B cell (primary cell): ENCODE measurements at regions not wholly inside any gene's neighbourhood (a gene's known extent, or its start where the extent isn't known, plus 50 kb on each side); places are given as distances from the start of the nearest gene placed in this dataset.

ENCODE experiments used
- ATAC-seq: fragments of 200-7000 bp; cut with Tn5 transposase; one replicate; pipeline ENCODE4 v1.10.0; 2021; ENCODE audit warnings: low read depth, mild to moderate bottlenecking, moderate number of reproducible peaks, moderate library complexity
- CTCF ChIA-PET: fragments of 350-600 bp; sonication (Branson Sonifier 250); formaldehyde crosslinking; loops from one replicate; lab custom pipeline; 2021; ENCODE audit warnings: antibody characterized with exemption, inconsistent platforms; lab: Charles Lee
- POLR2A ChIA-PET: fragments of 350-600 bp; sonication (Branson Sonifier 250); formaldehyde crosslinking; loops from one replicate; lab custom pipeline; 2021; ENCODE audit warnings: antibody characterized with exemption; lab: Charles Lee
- DNase-seq: peaks from one replicate; pipeline ENCODE4 v3.0.0; 2013
- H2AFZ ChIP-seq: 2 replicates; pipeline ENCODE4 v1.6.1; 2012; ENCODE audit warnings: mild to moderate bottlenecking, low read depth, low read length; ENCODE audit not compliant: insufficient read depth, poor library complexity, severe bottlenecking
- H3K27ac ChIP-seq, 2 donors: 1 replicate in 1 of 2; 2 replicates in 1 of 2; pipeline ENCODE4 v1.5.1; 2012 to 2013; ENCODE audit warnings: low read length in 2 of 2, mild to moderate bottlenecking in 2 of 2, moderate library complexity in 1 of 2
- H3K27me3 ChIP-seq, 4 experiments: fragments of 200-600 bp in 1 of 4; sonication (generic) in 1 of 4; replicated peaks in 1 of 4; 1 replicate in 2 of 4; 2 replicates in 2 of 4; pipeline versions ENCODE4 v1.6.1 to v1.7.0; 2013 to 2016; ENCODE audit warnings: low read length in 3 of 4, mild to moderate bottlenecking in 2 of 4, mixed read lengths in 1 of 4, moderate library complexity in 1 of 4; ENCODE audit not compliant: insufficient read depth in 4 of 4, control insufficient read depth in 3 of 4; ENCODE audit errors: control extremely low read depth in 1 of 4
- H3K36me3 ChIP-seq, 2 experiments: replicated peaks in 1 of 2; 1 replicate in 1 of 2; 2 replicates in 1 of 2; pipeline versions ENCODE4 v1.6.1 to v1.7.1; 2013; ENCODE audit warnings: low read length in 1 of 2; ENCODE audit not compliant: insufficient read depth in 2 of 2, control insufficient read depth in 1 of 2; ENCODE audit errors: control extremely low read depth in 1 of 2, extremely low read depth in 1 of 2
- H3K4me1 ChIP-seq, 2 donors: fragments of 200-600 bp in 1 of 2; sonication (generic) in 1 of 2; 1 replicate in 1 of 2; 2 replicates in 1 of 2; pipeline versions ENCODE4 v1.5.1 to v1.6.1; 2013 to 2017; ENCODE audit warnings: low read length in 2 of 2; ENCODE audit not compliant: control insufficient read depth in 2 of 2, insufficient read depth in 2 of 2
- H3K4me2 ChIP-seq: replicated peaks from 2 replicates; pipeline ENCODE3; 2012; ENCODE audit warnings: mild to moderate bottlenecking, low read depth, low read length; ENCODE audit not compliant: poor library complexity, severe bottlenecking
- H3K4me3 ChIP-seq, 5 experiments: fragments of 200-600 bp in 1 of 5; sonication (generic) in 1 of 5; 1 replicate in 3 of 5; 2 replicates in 2 of 5; pipeline versions ENCODE4 v1.5.1 to v1.7.0; 2011 to 2016; ENCODE audit warnings: low read length in 4 of 5, mild to moderate bottlenecking in 4 of 5, low read depth in 2 of 5, control low read depth in 1 of 5, moderate library complexity in 1 of 5; ENCODE audit not compliant: insufficient read depth in 1 of 5; ENCODE audit errors: control extremely low read depth in 1 of 5, extremely low read depth in 1 of 5
- H3K79me2 ChIP-seq: fragments of 200-600 bp; sonication (generic); one replicate; pipeline ENCODE4 v1.6.0; 2016; ENCODE audit warnings: low read length; ENCODE audit not compliant: control insufficient read depth, insufficient read depth
- H3K9ac ChIP-seq: fragments of 200-600 bp; sonication (generic); 2 replicates; pipeline ENCODE4 v1.6.1; 2017; ENCODE audit warnings: mild to moderate bottlenecking, low read length, moderate library complexity
- H3K9me3 ChIP-seq, 3 donors: one replicate each; pipeline versions ENCODE4 v1.6.1 to v1.7.1; 2013; ENCODE audit warnings: low read length in 2 of 3; ENCODE audit not compliant: control insufficient read depth in 2 of 3, insufficient read depth in 1 of 3; ENCODE audit errors: control extremely low read depth in 1 of 3
- H4K20me1 ChIP-seq: 2 replicates; pipeline ENCODE4 v1.6.0; 2012; ENCODE audit warnings: mild to moderate bottlenecking, low read length; ENCODE audit not compliant: insufficient read depth, control insufficient read depth, poor library complexity, severe bottlenecking
- H3K27ac Mint-ChIP-seq: one replicate; pipeline ENCODE4 v1.8.0; 2021; ENCODE audit warnings: mixed read lengths
- H3K27me3 Mint-ChIP-seq: one replicate; pipeline ENCODE4 v1.8.0; 2021; ENCODE audit warnings: mixed read lengths
- H3K4me1 Mint-ChIP-seq: one replicate; pipeline ENCODE4 v1.8.0; 2021; ENCODE audit warnings: mixed read lengths
- H3K4me3 Mint-ChIP-seq: one replicate; pipeline ENCODE4 v1.8.0; 2021; ENCODE audit warnings: mixed read lengths
- H3K9me3 Mint-ChIP-seq: one replicate; pipeline ENCODE4 v1.8.0; 2022; ENCODE audit warnings: mixed read lengths; ENCODE audit not compliant: insufficient read depth
- CTCF ChIP-seq: fragments of 200-600 bp; IDR thresholded peaks from one replicate; pipeline ENCODE4 v1.8.0; 2022; ENCODE audit warnings: antibody characterized with exemption, mild to moderate bottlenecking
- EZH2 ChIP-seq: IDR thresholded peaks from 2 replicates; pipeline ENCODE4 v1.6.1; 2012; ENCODE audit warnings: borderline replicate concordance, low read depth, mild to moderate bottlenecking, moderate library complexity, low read length; ENCODE audit not compliant: insufficient read depth, poor library complexity, severe bottlenecking
- WGBS: methylation state at CpG from one replicate; pipeline ENCODE4 v1.1.5; 2013; ENCODE audit warnings: missing lambda C conversion rate; ENCODE audit not compliant: insufficient coverage; 5-methylcytosine and 5-hydroxymethylcytosine counted together
- intact Hi-C: fragments of 100-400 bp; cut with micrococcal nuclease; formaldehyde crosslinking; loops from one replicate; pipeline ENCODE4 v1.10.0; 2022

DNA sequence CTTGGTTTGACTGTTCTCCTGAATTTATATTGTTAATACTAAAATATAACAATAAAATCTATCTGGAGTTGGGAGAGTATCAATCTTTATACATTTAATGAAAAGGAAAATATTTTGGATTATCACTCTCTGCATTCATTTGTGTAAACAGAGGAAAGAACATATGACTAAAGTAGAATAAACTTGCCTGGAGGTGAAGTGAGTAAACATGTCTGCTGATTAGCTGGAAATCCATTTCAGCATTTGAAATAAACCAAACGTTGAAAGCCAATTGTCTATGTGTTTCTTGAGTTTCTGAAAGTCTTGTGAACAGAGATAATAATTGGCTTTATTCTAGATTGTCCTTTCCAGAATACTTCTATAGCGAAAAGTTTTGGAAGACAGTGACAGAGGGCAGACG lies 776.2 kb downstream of the SEMA5A start:
- intact Hi-C loops, result no loop called here
- POLR2A ChIA-PET, result no interaction called here
- H2AFZ ChIP-seq, result no peak overlapping the region
- H3K4me2 ChIP-seq, result no peak overlapping the region
- no CpG with 5 or more reads among the region's 3 CpGs for WGBS
- H3K4me3 ChIP-seq, result no peak overlapping the region
- no peaks in the 10 kb centered on the region for H3K27me3 ChIP-seq
- no peak for TF ChIP-seq EZH2
- TF ChIP-seq CTCF, result no peak
- Mint-ChIP-seq H3K27ac (no peak overlapping the region), H3K4me3 (no peak overlapping the region), H3K4me1 (no peaks in the 10 kb centered on the region), H3K27me3 (no peaks in the 10 kb centered on the region), H3K9me3 (no peaks in the 10 kb centered on the region)
- H3K9me3 ChIP-seq, result peaks cover 0 to 3% (median 0%) of the 10 kb centered on the region in 3 donors
- DNase-seq (no peak), ATAC-seq (no peak)
- CTCF ChIA-PET, result no interaction called here
- H4K20me1 ChIP-seq, result no peaks in the 10 kb centered on the region
- H3K79me2 ChIP-seq, result no peaks in the 10 kb centered on the region
- no peaks in the 10 kb centered on the region for H3K4me1 ChIP-seq
- no peak overlapping the region for H3K27ac ChIP-seq
- H3K36me3 ChIP-seq, result no peaks in the 10 kb centered on the region
- H3K9ac ChIP-seq, result no peak overlapping the region

DNA sequence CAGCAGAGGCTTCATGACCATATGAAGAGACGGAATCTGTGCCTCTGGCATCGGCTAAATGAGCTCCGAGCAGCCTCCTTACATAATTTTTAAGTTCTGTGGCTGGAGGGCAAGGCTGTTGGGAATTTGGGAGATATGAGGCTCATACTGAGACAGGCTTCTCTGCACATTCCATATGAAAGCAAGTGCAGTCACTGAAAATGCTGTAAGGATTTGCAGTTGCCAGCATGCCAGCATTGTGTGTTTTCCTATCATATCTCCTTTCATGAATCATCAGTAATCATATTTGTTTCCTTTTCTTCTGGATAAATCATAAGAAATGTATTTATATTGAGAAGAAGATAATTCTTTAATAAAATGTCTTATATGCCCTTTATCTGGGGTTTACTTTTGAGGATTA lies 775.4 kb downstream of the SEMA5A start:
- H3K4me1 ChIP-seq, result no peaks in the 10 kb centered on the region
- no peak overlapping the region for H3K4me3 ChIP-seq
- H3K27ac ChIP-seq, result no peak overlapping the region
- no peak overlapping the region for H2AFZ ChIP-seq
- H3K79me2 ChIP-seq, result no peaks in the 10 kb centered on the region
- Mint-ChIP-seq H3K4me3 (no peak overlapping the region), H3K27me3 (no peaks in the 10 kb centered on the region), H3K27ac (no peak overlapping the region), H3K4me1 (no peaks in the 10 kb centered on the region), H3K9me3 (no peaks in the 10 kb centered on the region)
- peaks cover 0 to 5% (median 0%) of the 10 kb centered on the region in 3 donors for H3K9me3 ChIP-seq
- H3K27me3 ChIP-seq, result no peaks in the 10 kb centered on the region
- H3K4me2 ChIP-seq, result no peak overlapping the region
- TF ChIP-seq EZH2, result no peak
- no peak for TF ChIP-seq CTCF
- H4K20me1 ChIP-seq, result no peaks in the 10 kb centered on the region
- H3K36me3 ChIP-seq, result no peaks in the 10 kb centered on the region
- no CpG with 5 or more reads among the region's 3 CpGs for WGBS
- intact Hi-C loops, result no loop called here
- CTCF ChIA-PET, result no interaction called here
- no peak for DNase-seq
- H3K9ac ChIP-seq, result no peak overlapping the region
- ATAC-seq, result no peak
- POLR2A ChIA-PET, result no interaction called here
